KMS-11 (cell line): ENCODE measurements at regions not wholly inside any gene's neighbourhood (a gene's known extent, or its start where the extent isn't known, plus 50 kb on each side); places are given as distances from the start of the nearest gene placed in this dataset.

Experiments used
- H2AFZ ChIP-seq: fragments of 200-600 bp; sonication (generic); 2 replicates; pipeline ENCODE4 v1.6.1; 2016; ENCODE audit warnings: antibody characterized with exemption, mixed run types, low read depth
- H3K27ac ChIP-seq: fragments of 200-600 bp; sonication (generic); 2 replicates; pipeline ENCODE4 v1.6.1; 2016; ENCODE audit warnings: mild to moderate bottlenecking, mixed run types
- H3K27me3 ChIP-seq: fragments of 200-600 bp; sonication (generic); 2 replicates; pipeline ENCODE4 v1.6.1; 2017; ENCODE audit warnings: mild to moderate bottlenecking, low read depth, mixed run types, moderate library complexity; ENCODE audit not compliant: insufficient read depth
- H3K36me3 ChIP-seq: fragments of 200-600 bp; sonication (generic); 2 replicates; pipeline ENCODE4 v1.6.1; 2017; ENCODE audit warnings: mild to moderate bottlenecking, mixed run types; ENCODE audit not compliant: insufficient read depth
- H3K4me1 ChIP-seq: fragments of 200-600 bp; sonication (generic); 2 replicates; pipeline ENCODE4 v1.6.1; 2016; ENCODE audit warnings: mild to moderate bottlenecking, low read depth, mixed run types; ENCODE audit not compliant: poor library complexity, severe bottlenecking
- H3K4me2 ChIP-seq: fragments of 200-600 bp; sonication (generic); 2 replicates; pipeline ENCODE4 v1.7.0; 2016; ENCODE audit warnings: mild to moderate bottlenecking, mixed run types
- H3K4me3 ChIP-seq: fragments of 200-600 bp; sonication (generic); IDR thresholded peaks from 2 replicates; pipeline ENCODE4 v1.6.1; 2017; ENCODE audit warnings: low read depth, low read length, mixed read lengths; ENCODE audit not compliant: insufficient read depth
- H3K79me2 ChIP-seq: fragments of 200-600 bp; sonication (generic); 2 replicates; pipeline ENCODE4 v1.6.1; 2016; ENCODE audit warnings: low read depth, mixed run types; ENCODE audit not compliant: insufficient read depth
- H3K9ac ChIP-seq: fragments of 200-600 bp; sonication (generic); 2 replicates; pipeline ENCODE4 v1.6.1; 2016; ENCODE audit warnings: mild to moderate bottlenecking, mixed run types
- H4K20me1 ChIP-seq: fragments of 200-600 bp; sonication (generic); 2 replicates; pipeline ENCODE4 v1.6.1; 2016; ENCODE audit warnings: mild to moderate bottlenecking, mixed run types; ENCODE audit not compliant: insufficient read depth
- TF ChIP-seq, protein P1 (sequence below): fragments of 200-600 bp; sonication (generic); conservative IDR thresholded peaks from 2 replicates; pipeline ENCODE4 v1.6.1; 2017; ENCODE audit warnings: low read depth, mild to moderate bottlenecking, antibody characterized with exemption, low read length, moderate library complexity, mixed read lengths

- Histone ChIP-seq H3K27ac (no peak overlapping the region), H3K9ac (no peak overlapping the region), H4K20me1 (no peaks in the 10 kb centered on the region), H3K4me1 (peaks cover 59% of the 10 kb centered on the region), H3K4me2 (no peak overlapping the region), H3K27me3 (no peaks in the 10 kb centered on the region), H2AFZ (no peak overlapping the region), H3K79me2 (no peaks in the 10 kb centered on the region), H3K4me3 (no peak overlapping the region), H3K36me3 (no peaks in the 10 kb centered on the region)
- TF ChIP-seq, protein P1, sequence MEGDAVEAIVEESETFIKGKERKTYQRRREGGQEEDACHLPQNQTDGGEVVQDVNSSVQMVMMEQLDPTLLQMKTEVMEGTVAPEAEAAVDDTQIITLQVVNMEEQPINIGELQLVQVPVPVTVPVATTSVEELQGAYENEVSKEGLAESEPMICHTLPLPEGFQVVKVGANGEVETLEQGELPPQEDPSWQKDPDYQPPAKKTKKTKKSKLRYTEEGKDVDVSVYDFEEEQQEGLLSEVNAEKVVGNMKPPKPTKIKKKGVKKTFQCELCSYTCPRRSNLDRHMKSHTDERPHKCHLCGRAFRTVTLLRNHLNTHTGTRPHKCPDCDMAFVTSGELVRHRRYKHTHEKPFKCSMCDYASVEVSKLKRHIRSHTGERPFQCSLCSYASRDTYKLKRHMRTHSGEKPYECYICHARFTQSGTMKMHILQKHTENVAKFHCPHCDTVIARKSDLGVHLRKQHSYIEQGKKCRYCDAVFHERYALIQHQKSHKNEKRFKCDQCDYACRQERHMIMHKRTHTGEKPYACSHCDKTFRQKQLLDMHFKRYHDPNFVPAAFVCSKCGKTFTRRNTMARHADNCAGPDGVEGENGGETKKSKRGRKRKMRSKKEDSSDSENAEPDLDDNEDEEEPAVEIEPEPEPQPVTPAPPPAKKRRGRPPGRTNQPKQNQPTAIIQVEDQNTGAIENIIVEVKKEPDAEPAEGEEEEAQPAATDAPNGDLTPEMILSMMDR, result no peak
Observed at GRCh38 chr10:113967126-113967525, 76.5 kb upstream of the ADRB1 start.

DNA sequence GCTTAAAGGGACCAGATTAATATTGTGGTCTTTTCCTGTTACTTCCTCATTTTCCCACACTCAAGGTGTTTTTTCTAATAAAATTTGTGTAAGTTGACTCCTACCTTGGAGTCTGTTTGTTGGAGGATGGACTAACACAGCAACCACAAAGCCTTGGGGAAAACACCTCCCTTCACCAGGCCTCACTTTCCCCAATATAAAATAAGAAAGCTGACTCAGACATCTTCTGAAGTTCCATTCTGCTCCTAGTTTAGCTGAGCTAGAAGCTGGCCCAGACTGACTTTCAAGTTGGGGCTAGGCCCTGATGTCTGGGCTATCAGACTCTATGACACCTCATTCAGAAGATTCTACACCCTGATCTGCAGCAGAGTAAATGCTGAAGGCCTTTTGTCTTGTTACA is 73.0 kb upstream of the ADRB1 start:
- H3K36me3 ChIP-seq, result no peaks in the 10 kb centered on the region
- H2AFZ ChIP-seq, result no peak overlapping the region
- peak overlapping the region; percentile 5; the same call in 1 of the 2 replicates for H3K4me2 ChIP-seq
- no peaks in the 10 kb centered on the region for H4K20me1 ChIP-seq
- H3K79me2 ChIP-seq, result no peaks in the 10 kb centered on the region
- no peak overlapping the region for H3K4me3 ChIP-seq
- peak overlapping the region; percentile 3; the same call in 1 of the 2 replicates for H3K27ac ChIP-seq
- H3K4me1 ChIP-seq, result peaks cover 36% of the 10 kb centered on the region
- TF ChIP-seq, protein P1, result no peak
- no peak overlapping the region for H3K9ac ChIP-seq
- no peaks in the 10 kb centered on the region for H3K27me3 ChIP-seq

DNA sequence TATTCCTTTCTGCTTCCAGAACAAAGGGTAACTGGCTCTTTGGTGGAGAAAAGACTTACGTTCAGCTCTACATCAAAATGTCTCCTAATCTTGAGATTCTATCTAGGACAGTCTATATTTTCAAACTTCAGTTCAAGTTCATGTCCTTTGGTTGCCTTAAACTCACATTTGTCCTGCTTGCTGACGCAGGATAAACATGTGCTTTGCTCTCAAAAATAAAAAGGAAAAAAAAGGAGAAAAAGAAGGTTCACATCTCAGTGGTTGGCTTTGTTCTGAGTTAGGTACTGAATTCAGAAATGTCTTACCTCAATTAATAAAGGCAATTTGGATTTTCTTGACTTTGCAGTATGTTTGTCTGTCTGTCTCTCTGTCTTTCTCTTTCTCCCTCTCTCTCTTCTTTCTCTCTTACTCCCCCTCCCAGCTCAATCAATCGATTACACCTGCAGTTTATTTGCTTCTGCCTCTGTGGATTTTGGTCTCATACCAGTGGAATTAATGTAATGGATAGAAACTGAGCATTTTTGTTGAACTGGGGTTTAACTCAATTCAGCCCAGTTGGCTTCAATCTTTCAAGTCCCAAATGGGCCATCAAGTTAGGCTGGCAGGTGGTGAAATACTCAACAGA is 72.2 kb upstream of the ADRB1 start:
- no peak overlapping the region for H3K9ac ChIP-seq
- H3K27me3 ChIP-seq, result no peaks in the 10 kb centered on the region
- H3K4me3 ChIP-seq, result no peak overlapping the region
- H4K20me1 ChIP-seq, result no peaks in the 10 kb centered on the region
- no peaks in the 10 kb centered on the region for H3K79me2 ChIP-seq
- H2AFZ ChIP-seq, result no peak overlapping the region
- H3K36me3 ChIP-seq, result no peaks in the 10 kb centered on the region
- no peak overlapping the region for H3K27ac ChIP-seq
- H3K4me2 ChIP-seq, result peak overlapping the region; percentile 5; the same call in 1 of the 2 replicates
- peaks cover 27% of the 10 kb centered on the region for H3K4me1 ChIP-seq
- TF ChIP-seq, protein P1, result no peak

DNA sequence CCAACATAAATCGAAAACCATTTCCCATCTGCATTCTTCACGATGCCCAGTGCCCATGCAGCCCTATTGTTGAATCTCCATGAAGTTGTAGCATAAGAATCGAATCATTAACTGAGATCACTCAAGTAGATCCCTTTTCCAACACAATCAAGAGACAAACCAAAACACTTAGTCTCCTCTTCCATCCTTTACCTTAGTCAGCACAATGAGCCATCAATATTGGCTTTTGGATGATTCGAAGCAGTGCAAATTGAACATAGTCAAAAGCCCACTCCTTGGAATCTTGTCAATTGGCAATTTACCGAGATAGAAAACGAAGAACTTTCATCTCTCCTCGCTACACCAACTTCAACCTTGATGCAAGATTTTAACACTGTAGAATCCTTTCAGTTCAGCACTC is 66.5 kb upstream of the ADRB1 start:
- H3K4me3 ChIP-seq, result no peak overlapping the region
- no peaks in the 10 kb centered on the region for H4K20me1 ChIP-seq
- no peak overlapping the region for H3K27ac ChIP-seq
- peaks cover 33% of the 10 kb centered on the region for H3K4me1 ChIP-seq
- no peak overlapping the region for H2AFZ ChIP-seq
- H3K27me3 ChIP-seq, result no peaks in the 10 kb centered on the region
- TF ChIP-seq, protein P1, result no peak
- no peaks in the 10 kb centered on the region for H3K36me3 ChIP-seq
- no peaks in the 10 kb centered on the region for H3K79me2 ChIP-seq
- H3K9ac ChIP-seq, result no peak overlapping the region
- no peak overlapping the region for H3K4me2 ChIP-seq
